NB4 (cell line): ENCODE measurements at regions not wholly inside any gene's neighbourhood (a gene's known extent, or its start where the extent isn't known, plus 50 kb on each side); places are given as distances from the start of the nearest gene placed in this dataset.
A peak's percentile ranks its signal among the peaks of the same experiment; 100 is the strongest.

Source experiments
- DNase-seq: peaks from one replicate; pipeline ENCODE4 v3.0.0; 2010; ENCODE audit warnings: low read depth
- H3K4me3 ChIP-seq: one replicate; pipeline ENCODE4 v1.5.1; 2011; ENCODE audit warnings: mild to moderate bottlenecking, low read depth, low read length, moderate library complexity
- CTCF ChIP-seq: IDR thresholded peaks from one replicate; pipeline ENCODE4 v1.5.1; 2012; ENCODE audit warnings: low read depth, low read length
- MAX ChIP-seq: IDR thresholded peaks from 2 replicates; pipeline ENCODE4 v1.6.1; 2011; ENCODE audit warnings: low read depth, low read length
- MYC ChIP-seq: IDR thresholded peaks from 2 replicates; pipeline ENCODE4 v1.6.1; 2011; ENCODE audit warnings: low read depth, low read length
- POLR2A ChIP-seq: IDR thresholded peaks from 2 replicates; pipeline ENCODE4 v1.6.1; 2011; ENCODE audit warnings: mild to moderate bottlenecking; ENCODE audit not compliant: insufficient read length; ENCODE audit errors: extremely low read depth

DNA sequence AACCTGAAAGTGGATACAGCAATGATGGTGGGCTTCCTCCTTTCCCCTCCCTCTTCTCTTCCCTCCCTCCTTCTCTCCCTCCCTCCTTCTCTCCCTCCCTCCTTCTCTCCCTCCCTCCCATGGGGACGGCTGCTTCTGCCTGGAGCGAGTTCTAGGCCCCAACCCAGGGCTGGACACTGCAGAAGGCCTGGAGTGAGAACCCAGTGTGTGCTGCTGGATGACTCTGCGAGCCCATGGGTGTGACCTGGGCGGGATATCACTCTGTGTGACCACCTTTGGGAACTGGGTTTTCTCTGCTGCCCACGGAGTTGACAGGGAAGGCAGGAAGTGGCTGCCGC lies 242.6 kb upstream of the GSE1 start:
- DNase-seq, result no peak
- no peak overlapping the region for H3K4me3 ChIP-seq
- no peak for TF ChIP-seq MYC
- no peak for TF ChIP-seq POLR2A
- no peak for TF ChIP-seq CTCF
- TF ChIP-seq MAX, result no peak

DNA sequence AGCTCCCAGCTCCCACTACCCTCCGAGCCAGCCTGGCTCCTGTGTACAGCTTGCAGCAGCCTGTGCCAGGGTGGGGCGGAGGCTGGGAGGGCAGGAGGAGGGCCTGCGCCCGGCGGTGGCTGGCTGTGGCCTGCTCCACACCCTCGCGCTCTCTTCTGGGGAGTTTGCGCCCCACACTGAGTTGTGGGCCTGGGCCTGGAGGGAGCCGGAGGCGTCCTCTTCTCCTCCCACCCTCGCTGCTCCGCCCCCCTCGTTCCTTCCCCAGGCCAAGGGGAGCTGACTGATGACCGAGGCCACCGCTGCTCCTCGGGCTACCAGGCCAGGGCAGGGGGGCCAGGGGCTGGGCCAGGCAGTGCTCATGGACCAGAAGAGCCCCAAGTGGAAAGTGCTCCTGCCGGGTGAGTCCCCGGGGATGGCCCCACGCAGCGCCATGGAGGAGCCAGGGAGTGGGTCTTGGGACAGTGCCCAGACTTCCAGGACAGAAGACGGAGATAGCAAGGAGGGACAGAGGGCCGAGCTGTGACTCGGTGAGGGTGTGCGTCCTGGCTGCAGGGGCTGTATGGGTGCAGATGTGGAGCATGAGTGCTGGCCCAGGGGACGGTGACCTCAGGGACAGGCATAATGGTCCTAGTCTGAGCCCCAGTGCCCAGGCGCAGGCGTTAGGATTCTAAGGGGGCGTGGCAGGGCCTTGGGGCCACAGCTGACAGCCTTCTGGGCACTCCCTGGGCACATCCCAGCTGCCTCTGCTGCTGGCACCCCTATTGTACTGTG lies 242.1 kb upstream of the GSE1 start:
- DNase-seq, result no peak
- no peak for TF ChIP-seq MAX
- no peak for TF ChIP-seq CTCF
- no peak for TF ChIP-seq MYC
- no peak for TF ChIP-seq POLR2A
- no peak overlapping the region for H3K4me3 ChIP-seq

DNA sequence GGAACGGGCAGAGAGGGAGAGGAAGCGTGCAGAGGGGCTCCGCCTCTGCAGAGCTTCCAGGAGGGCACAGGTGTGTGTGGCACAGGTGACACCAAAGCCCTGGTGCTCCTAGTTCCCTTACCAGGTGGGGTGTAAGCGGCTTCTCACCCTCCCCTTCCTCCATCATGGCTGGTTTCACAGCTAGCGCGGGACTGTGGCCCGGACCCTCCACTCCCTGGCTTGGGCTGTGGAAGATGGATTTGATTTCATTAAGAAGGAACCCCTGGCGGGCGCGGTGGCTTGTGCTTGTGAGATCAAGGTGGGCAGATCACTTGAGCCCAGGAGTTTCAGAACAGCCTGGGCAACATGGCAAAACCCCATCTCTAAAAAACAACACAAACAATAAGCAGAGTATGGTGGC lies 241.2 kb upstream of the GSE1 start:
- TF ChIP-seq MAX (no peak), POLR2A (no peak), MYC (no peak), CTCF (no peak)

DNA sequence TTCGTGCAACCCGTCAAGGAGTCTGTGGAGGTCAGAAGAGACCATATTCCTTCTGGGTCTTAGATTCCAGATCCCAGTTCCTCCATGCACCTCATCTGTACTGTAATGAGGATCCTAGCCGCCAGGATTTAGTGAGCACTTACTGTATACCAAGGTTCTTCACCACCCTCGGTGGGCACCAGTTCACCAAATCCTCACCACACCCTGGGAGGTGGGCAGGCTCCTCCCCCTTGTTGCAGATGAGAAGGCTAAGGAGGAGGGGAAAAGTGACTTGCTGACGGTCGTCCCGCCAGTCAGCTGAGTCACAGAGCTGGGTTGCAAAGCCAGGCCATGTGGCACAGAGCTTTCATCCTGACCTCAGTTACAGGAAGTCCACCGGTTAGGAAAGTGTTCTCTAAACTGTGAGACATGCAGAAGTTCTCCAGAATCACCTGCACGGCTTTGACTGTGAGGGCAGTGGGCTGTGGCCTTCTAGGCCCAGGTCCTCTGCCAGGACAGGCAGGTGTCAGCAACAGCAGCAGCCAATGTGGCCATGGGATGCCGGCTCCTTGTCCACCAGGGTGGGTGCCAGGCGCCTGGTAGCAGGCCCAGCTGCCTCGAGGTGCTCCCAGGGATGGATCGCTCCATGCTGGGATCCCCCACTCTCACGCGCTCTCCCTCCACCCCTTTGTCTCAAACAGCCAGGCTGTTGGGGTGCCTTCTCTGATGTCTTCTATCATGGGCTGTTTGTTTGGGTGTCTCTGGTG lies 240.3 kb upstream of the GSE1 start:
- DNase-seq, result peak; percentile 94
- H3K4me3 ChIP-seq, result no peak overlapping the region
- TF ChIP-seq MYC (peak; percentile 97), CTCF (no peak), MAX (peak; percentile 96)

More for the DNA sequence above, 241.2 kb upstream of the GSE1 start:
- no peak for DNase-seq
- no peak overlapping the region for H3K4me3 ChIP-seq

- DNase-seq, result no peak
- TF ChIP-seq MAX, result no peak
- TF ChIP-seq MYC, result no peak
- no peak for TF ChIP-seq POLR2A
- TF ChIP-seq CTCF, result no peak
- no peak overlapping the region for H3K4me3 ChIP-seq
Measured at GRCh38 chr16:85373741-85374570, 239.2 kb upstream of the GSE1 start.
